CD8-positive, alpha-beta memory T cell (primary cell): ENCODE measurements at regions not wholly inside any gene's neighbourhood (a gene's known extent, or its start where the extent isn't known, plus 50 kb on each side); places are given as distances from the start of the nearest gene placed in this dataset.

ENCODE experiments used
- CTCF ChIA-PET: fragments of 350-600 bp; sonication (Branson Sonifier 250); formaldehyde crosslinking; loops from one replicate; lab custom pipeline; 2021; ENCODE audit warnings: antibody characterized with exemption; lab: Charles Lee
- POLR2A ChIA-PET: fragments of 350-600 bp; sonication (Branson Sonifier 250); formaldehyde crosslinking; loops from one replicate; lab custom pipeline; 2021; ENCODE audit warnings: antibody characterized with exemption; lab: Charles Lee
- DNase-seq, 5 donors: peaks; one replicate each; pipeline versions ENCODE4 v3.0.0 to v3.0.0-alpha.2; 2020 to 2022; ENCODE audit warnings: mixed read lengths in 1 of 5
- H3K27ac ChIP-seq: one replicate; pipeline ENCODE4 v1.7.0; 2013; ENCODE audit warnings: low read depth, mild to moderate bottlenecking, low read length, moderate library complexity
- H3K27me3 ChIP-seq: 2 replicates; pipeline ENCODE4 v1.7.0; 2013; ENCODE audit warnings: low read length, mild to moderate bottlenecking; ENCODE audit not compliant: insufficient read depth, poor library complexity, severe bottlenecking
- H3K36me3 ChIP-seq: 2 replicates; pipeline ENCODE4 v1.7.0; 2013; ENCODE audit warnings: mild to moderate bottlenecking, low read length, moderate library complexity; ENCODE audit not compliant: insufficient read depth
- H3K4me1 ChIP-seq: 2 replicates; pipeline ENCODE4 v1.7.0; 2013; ENCODE audit warnings: mild to moderate bottlenecking, low read length, moderate library complexity; ENCODE audit not compliant: insufficient read depth
- H3K4me3 ChIP-seq: 2 replicates; pipeline ENCODE4 v1.7.0; 2013; ENCODE audit warnings: mild to moderate bottlenecking, low read length
- H3K9me3 ChIP-seq: 2 replicates; pipeline ENCODE4 v1.7.0; 2013; ENCODE audit warnings: mild to moderate bottlenecking, low read length
- H3K27ac Mint-ChIP-seq, 8 donors: one replicate each; pipeline ENCODE4 v1.8.0; 2020 to 2021; ENCODE audit warnings: mixed read lengths in 8 of 8, mild to moderate bottlenecking in 6 of 8, inconsistent platforms in 3 of 8, moderate library complexity in 3 of 8
- H3K27me3 Mint-ChIP-seq, 2 donors: one replicate each; pipeline ENCODE4 v1.8.0; 2020 to 2021; ENCODE audit warnings: mixed read lengths in 2 of 2, mild to moderate bottlenecking in 1 of 2, moderate library complexity in 1 of 2
- H3K36me3 Mint-ChIP-seq, 3 donors: one replicate each; pipeline ENCODE4 v1.8.0; 2020 to 2021; ENCODE audit warnings: mixed read lengths in 3 of 3, inconsistent platforms in 1 of 3, mild to moderate bottlenecking in 1 of 3
- H3K4me1 Mint-ChIP-seq, 3 donors: one replicate each; pipeline ENCODE4 v1.8.0; 2020 to 2021; ENCODE audit warnings: mixed read lengths in 3 of 3, inconsistent platforms in 1 of 3, mild to moderate bottlenecking in 1 of 3
- H3K4me3 Mint-ChIP-seq, 7 donors: one replicate each; pipeline ENCODE4 v1.8.0; 2020 to 2021; ENCODE audit warnings: mixed read lengths in 7 of 7, mild to moderate bottlenecking in 6 of 7, moderate library complexity in 4 of 7, inconsistent platforms in 2 of 7
- H3K9me3 Mint-ChIP-seq, 5 donors: one replicate each; pipeline ENCODE4 v1.8.0; 2020 to 2022; ENCODE audit warnings: mixed read lengths in 5 of 5, mild to moderate bottlenecking in 3 of 5, moderate library complexity in 2 of 5, inconsistent platforms in 1 of 5

GRCh38 chr12:127883013-127883412 lies 384.0 kb upstream of the TMEM132C start:
- no peak overlapping the region for H3K27ac Mint-ChIP-seq
- H3K4me3 Mint-ChIP-seq, result no peak overlapping the region
- CTCF ChIA-PET, result no interaction called here

DNA sequence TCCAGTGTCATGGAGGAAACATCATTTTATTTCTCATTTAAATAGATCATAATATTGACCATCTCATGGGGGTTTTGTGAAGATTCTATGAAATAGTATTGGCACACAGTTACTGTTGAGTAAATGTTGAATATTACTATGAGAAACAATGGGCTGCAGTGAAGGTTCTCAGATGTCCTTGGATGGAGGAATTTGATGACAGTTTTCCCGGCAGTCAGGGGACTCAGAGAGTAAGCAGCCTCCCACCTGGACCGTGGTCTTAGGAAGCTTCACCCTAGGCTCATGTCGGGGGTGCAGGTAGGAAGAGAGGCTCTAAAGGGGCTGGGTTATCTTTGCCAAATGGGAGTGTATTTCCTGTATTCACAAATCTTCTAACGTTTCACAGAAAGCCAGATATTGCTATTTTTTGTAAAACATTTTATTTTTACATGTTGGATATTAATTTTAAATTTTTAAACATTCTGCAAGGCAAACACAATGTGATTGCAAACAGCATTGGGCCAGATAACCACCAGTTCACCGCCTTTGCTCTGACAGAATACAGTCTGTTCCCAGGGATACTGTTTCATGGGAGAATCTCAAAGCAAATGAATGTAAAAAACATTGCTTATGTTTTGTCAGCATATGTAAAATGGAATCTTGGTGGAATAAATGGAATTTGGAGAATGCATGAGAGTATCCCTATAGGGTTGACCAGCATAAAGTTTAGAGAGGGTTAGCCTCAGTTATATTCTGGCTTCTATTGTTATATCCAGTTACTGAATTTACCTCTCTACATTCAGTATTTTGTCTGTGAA lies 380.8 kb upstream of the TMEM132C start:
- POLR2A ChIA-PET, result no interaction called here

More at GRCh38 chr12:127883013-127883412, 384.0 kb upstream of the TMEM132C start:
- no peaks in the 10 kb centered on the region for H3K36me3 ChIP-seq
- no peak for DNase-seq
- peaks cover 0 to 1% of the 10 kb centered on the region in 2 donors for H3K27me3 Mint-ChIP-seq
- POLR2A ChIA-PET, result no interaction called here
- H3K36me3 Mint-ChIP-seq, result no peaks in the 10 kb centered on the region
- H3K4me1 Mint-ChIP-seq, result no peaks in the 10 kb centered on the region
- H3K27ac ChIP-seq, result no peak overlapping the region
- H3K4me3 ChIP-seq, result no peak overlapping the region
- peaks cover 1 to 9% (median 7%) of the 10 kb centered on the region in 5 donors for H3K9me3 Mint-ChIP-seq
- no peaks in the 10 kb centered on the region for H3K4me1 ChIP-seq
- no peaks in the 10 kb centered on the region for H3K9me3 ChIP-seq
- no peaks in the 10 kb centered on the region for H3K27me3 ChIP-seq

GRCh38 chr12:127886827-127887226 lies 380.1 kb upstream of the TMEM132C start:
- H3K4me3 Mint-ChIP-seq, result no peak overlapping the region
- no peaks in the 10 kb centered on the region for H3K9me3 ChIP-seq
- H3K27me3 Mint-ChIP-seq, result no peaks in the 10 kb centered on the region
- POLR2A ChIA-PET, result no interaction called here
- no peak overlapping the region for H3K27ac ChIP-seq
- H3K27me3 ChIP-seq, result no peaks in the 10 kb centered on the region
- H3K36me3 Mint-ChIP-seq, result no peaks in the 10 kb centered on the region
- CTCF ChIA-PET, result no interaction called here
- peaks cover 0 to 6% (median 4%) of the 10 kb centered on the region in 5 donors for H3K9me3 Mint-ChIP-seq
- H3K4me1 Mint-ChIP-seq, result no peaks in the 10 kb centered on the region
- no peaks in the 10 kb centered on the region for H3K36me3 ChIP-seq
- no peak overlapping the region for H3K27ac Mint-ChIP-seq
- H3K4me1 ChIP-seq, result no peaks in the 10 kb centered on the region
- no peak overlapping the region for H3K4me3 ChIP-seq
- no peak for DNase-seq

More for the DNA sequence above, 380.8 kb upstream of the TMEM132C start:
- H3K9me3 Mint-ChIP-seq, result peaks cover 0 to 4% (median 2%) of the 10 kb centered on the region in 5 donors
- no peaks in the 10 kb centered on the region for H3K27me3 Mint-ChIP-seq
- no peak overlapping the region for H3K4me3 ChIP-seq
- no peak for DNase-seq
- H3K36me3 ChIP-seq, result no peaks in the 10 kb centered on the region
- CTCF ChIA-PET, result no interaction called here
- no peak overlapping the region for H3K4me3 Mint-ChIP-seq
- H3K36me3 Mint-ChIP-seq, result no peaks in the 10 kb centered on the region
- H3K27ac ChIP-seq, result no peak overlapping the region
- H3K9me3 ChIP-seq, result no peaks in the 10 kb centered on the region
- H3K27ac Mint-ChIP-seq, result no peak overlapping the region
- no peaks in the 10 kb centered on the region for H3K4me1 ChIP-seq
- H3K4me1 Mint-ChIP-seq, result no peaks in the 10 kb centered on the region
- H3K27me3 ChIP-seq, result no peaks in the 10 kb centered on the region

- Mint-ChIP-seq H3K4me1 (no peaks in the 10 kb centered on the region), H3K9me3 (peaks cover 0 to 9% (median 0%) of the 10 kb centered on the region in 5 donors), H3K27ac (no peak overlapping the region), H3K36me3 (no peaks in the 10 kb centered on the region), H3K27me3 (no peaks in the 10 kb centered on the region), H3K4me3 (no peak overlapping the region)
- H3K27me3 ChIP-seq, result no peaks in the 10 kb centered on the region
- ChIA-PET POLR2A (no interaction called here), CTCF (interaction anchor here (0.9 kb wide), 1 partner anchor 12 kb away, joined by 3 read pairs; no protein-coding TSS in a partner anchor)
- DNase-seq, result no peak
- H3K4me1 ChIP-seq, result no peaks in the 10 kb centered on the region
- H3K9me3 ChIP-seq, result no peaks in the 10 kb centered on the region
- H3K36me3 ChIP-seq, result no peaks in the 10 kb centered on the region
- no peak overlapping the region for H3K4me3 ChIP-seq
- no peak overlapping the region for H3K27ac ChIP-seq
These were observed 377.8 kb upstream of the TMEM132C start for GRCh38 chr12:127888943-127889719.

- ChIA-PET CTCF (no interaction called here), POLR2A (no interaction called here)
- Histone ChIP-seq H3K4me3 (no peak overlapping the region), H3K27me3 (no peaks in the 10 kb centered on the region), H3K9me3 (no peaks in the 10 kb centered on the region), H3K4me1 (no peaks in the 10 kb centered on the region), H3K36me3 (no peaks in the 10 kb centered on the region), H3K27ac (no peak overlapping the region)
- DNase-seq, result no peak
- no peak overlapping the region for H3K4me3 Mint-ChIP-seq
- H3K27ac Mint-ChIP-seq, result no peak overlapping the region
- no peaks in the 10 kb centered on the region for H3K4me1 Mint-ChIP-seq
- H3K27me3 Mint-ChIP-seq, result no peaks in the 10 kb centered on the region
- H3K36me3 Mint-ChIP-seq, result no peaks in the 10 kb centered on the region
- peaks cover 0 to 11% (median 7%) of the 10 kb centered on the region in 5 donors for H3K9me3 Mint-ChIP-seq
These were observed 372.9 kb upstream of the TMEM132C start for GRCh38 chr12:127893895-127894609.

- H3K4me1 ChIP-seq, result no peaks in the 10 kb centered on the region
- Mint-ChIP-seq H3K9me3 (peaks cover 0 to 19% (median 3%) of the 10 kb centered on the region in 5 donors), H3K27ac (no peak overlapping the region), H3K36me3 (no peaks in the 10 kb centered on the region), H3K4me3 (no peak overlapping the region), H3K4me1 (no peaks in the 10 kb centered on the region), H3K27me3 (no peaks in the 10 kb centered on the region)
- no peaks in the 10 kb centered on the region for H3K27me3 ChIP-seq
- H3K4me3 ChIP-seq, result no peak overlapping the region
- H3K36me3 ChIP-seq, result no peaks in the 10 kb centered on the region
- no peak overlapping the region for H3K27ac ChIP-seq
- no peak for DNase-seq
- H3K9me3 ChIP-seq, result no peaks in the 10 kb centered on the region
- POLR2A ChIA-PET, result no interaction called here
- CTCF ChIA-PET, result no interaction called here
These were observed 370.3 kb upstream of the TMEM132C start for GRCh38 chr12:127896661-127897060.

DNA sequence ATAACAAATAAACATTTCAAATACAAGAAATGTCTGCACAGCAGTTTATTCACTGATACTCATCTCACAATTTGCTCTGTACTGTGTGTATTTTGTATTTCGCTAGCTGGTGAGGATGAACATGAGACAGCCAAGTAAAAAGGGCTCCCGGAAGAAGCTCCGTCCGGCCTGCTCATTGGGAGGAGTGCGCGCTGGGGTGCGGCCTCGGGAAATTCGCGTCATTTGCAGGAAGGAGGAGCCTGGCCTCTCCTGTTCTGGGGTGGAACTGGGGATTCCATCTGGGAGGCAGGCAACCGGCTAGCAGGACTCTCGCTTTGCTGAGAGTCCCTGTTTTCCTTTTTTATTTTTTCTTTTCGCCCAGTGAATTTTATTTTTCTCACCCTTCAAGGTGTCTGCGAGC lies 368.4 kb upstream of the TMEM132C start:
- Histone ChIP-seq H3K9me3 (no peaks in the 10 kb centered on the region), H3K36me3 (no peaks in the 10 kb centered on the region), H3K4me1 (no peaks in the 10 kb centered on the region), H3K27ac (no peak overlapping the region), H3K27me3 (no peaks in the 10 kb centered on the region), H3K4me3 (no peak overlapping the region)
- H3K36me3 Mint-ChIP-seq, result no peaks in the 10 kb centered on the region
- no peaks in the 10 kb centered on the region for H3K4me1 Mint-ChIP-seq
- H3K27me3 Mint-ChIP-seq, result no peaks in the 10 kb centered on the region
- no peak overlapping the region for H3K4me3 Mint-ChIP-seq
- ChIA-PET CTCF (no interaction called here), POLR2A (no interaction called here)
- DNase-seq, result no peak
- no peak overlapping the region for H3K27ac Mint-ChIP-seq
- H3K9me3 Mint-ChIP-seq, result peaks cover 0 to 19% (median 0%) of the 10 kb centered on the region in 5 donors

GRCh38 chr12:127899971-127900370 lies 367.0 kb upstream of the TMEM132C start:
- POLR2A ChIA-PET, result no interaction called here
- H3K9me3 ChIP-seq, result no peaks in the 10 kb centered on the region
- H3K27me3 Mint-ChIP-seq, result no peaks in the 10 kb centered on the region
- no peak overlapping the region for H3K27ac Mint-ChIP-seq
- H3K27ac ChIP-seq, result no peak overlapping the region
- H3K27me3 ChIP-seq, result no peaks in the 10 kb centered on the region
- H3K36me3 Mint-ChIP-seq, result no peaks in the 10 kb centered on the region
- no peaks in the 10 kb centered on the region for H3K36me3 ChIP-seq
- no peaks in the 10 kb centered on the region for H3K4me1 ChIP-seq
- DNase-seq, result no peak
- no peak overlapping the region for H3K4me3 ChIP-seq
- no peaks in the 10 kb centered on the region for H3K4me1 Mint-ChIP-seq
- CTCF ChIA-PET, result no interaction called here
- H3K9me3 Mint-ChIP-seq, result peaks cover 0 to 16% (median 0%) of the 10 kb centered on the region in 5 donors
- no peak overlapping the region for H3K4me3 Mint-ChIP-seq
